Stimulated activated naive CD4-positive, alpha-beta T cell treated with Interleukin-2 at 50 U/mL for 16 hours (primary cell): ENCODE measurements at regions not wholly inside any gene's neighbourhood (a gene's known extent, or its start where the extent isn't known, plus 50 kb on each side); places are given as distances from the start of the nearest gene placed in this dataset.
"Not testable (repeated sequence)": the region's sequence is repeated elsewhere in the genome, so short reads cannot be mapped to it uniquely, and the experiment has no call there.

ENCODE experiments used
- DNase-seq: peaks from one replicate; lab custom pipeline; 2025; lab: John Stamatoyannopoulos, UW

DNA sequence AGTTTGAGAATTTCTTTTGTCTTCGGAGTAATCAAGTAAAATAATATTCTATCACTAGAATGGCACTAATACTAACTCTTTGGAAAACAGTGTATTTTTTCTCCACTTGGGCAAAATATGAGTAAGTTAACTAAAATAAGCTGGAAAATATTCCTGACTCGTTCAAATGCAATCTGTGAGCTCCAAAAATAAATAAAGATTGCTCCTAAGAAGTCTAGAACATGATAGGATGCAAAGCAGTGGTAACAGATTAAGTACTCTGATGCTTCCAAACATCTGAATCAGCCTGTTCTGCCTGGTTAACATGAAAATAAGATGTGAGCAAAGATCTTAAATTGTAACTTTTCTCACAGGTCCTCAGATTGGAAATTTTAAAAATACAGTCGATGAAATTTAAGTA, 285.1 kb upstream of the ID4 start:
- DNase-seq = no peak

DNA sequence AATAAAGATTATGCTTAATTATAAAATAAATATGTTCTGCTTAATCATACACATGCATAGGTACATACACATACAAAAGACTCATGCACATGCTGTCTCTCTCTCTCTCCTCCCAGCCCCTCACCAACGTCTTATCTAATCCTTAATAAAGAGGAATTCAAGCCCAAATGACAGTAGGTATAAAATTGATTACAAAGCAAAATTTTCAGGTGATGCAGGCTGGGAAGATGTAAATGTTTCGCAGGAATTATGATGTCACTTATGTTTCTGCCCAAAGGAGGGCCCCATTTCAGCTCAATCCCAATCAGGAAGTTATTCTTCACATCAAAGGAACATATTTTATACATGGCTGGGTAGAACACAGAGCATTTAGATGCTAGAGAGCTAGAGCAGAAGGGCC, 284.6 kb upstream of the ID4 start:
- no peak for DNase-seq

DNA sequence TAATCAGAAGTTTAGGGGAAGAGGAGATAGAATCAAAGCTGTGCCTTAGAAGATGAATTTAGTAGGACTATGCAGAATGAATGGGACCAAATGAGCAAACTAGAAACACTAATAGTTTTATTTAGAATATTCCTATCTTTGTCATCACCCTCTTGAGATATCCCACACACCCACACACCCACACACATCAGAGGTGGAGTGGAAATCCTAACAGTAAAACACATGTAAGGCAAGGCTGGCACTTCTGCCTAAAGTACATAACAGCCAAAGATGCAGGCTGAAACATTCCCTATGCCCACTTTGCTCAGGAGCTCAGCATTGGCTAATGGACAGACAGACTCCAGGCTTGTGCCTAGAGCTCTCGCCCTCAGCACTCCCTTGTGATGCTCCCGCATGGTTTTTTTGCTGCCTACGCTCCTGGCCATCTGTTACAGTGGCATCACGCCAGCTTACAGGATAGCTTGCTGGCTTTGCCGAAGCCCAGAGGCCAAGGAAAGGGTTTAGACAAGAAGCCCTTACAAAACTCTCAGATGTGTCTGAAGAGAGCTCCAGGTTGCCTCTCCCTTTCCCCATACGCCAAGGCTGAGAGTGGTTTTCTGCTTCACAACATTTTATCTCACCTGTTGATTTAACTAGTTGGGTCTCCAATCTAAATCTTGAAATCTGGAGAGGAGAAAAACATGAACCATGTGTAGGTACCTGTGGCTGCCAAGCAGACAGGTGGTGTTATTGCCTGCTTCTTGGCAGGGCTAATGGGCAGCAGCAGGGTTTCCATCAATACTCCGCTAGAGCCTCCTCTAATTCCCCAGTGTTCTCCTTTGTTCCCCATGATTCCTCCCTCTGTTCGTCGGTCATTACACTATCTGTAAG, 282.6 kb upstream of the ID4 start:
- no peak for DNase-seq

DNA sequence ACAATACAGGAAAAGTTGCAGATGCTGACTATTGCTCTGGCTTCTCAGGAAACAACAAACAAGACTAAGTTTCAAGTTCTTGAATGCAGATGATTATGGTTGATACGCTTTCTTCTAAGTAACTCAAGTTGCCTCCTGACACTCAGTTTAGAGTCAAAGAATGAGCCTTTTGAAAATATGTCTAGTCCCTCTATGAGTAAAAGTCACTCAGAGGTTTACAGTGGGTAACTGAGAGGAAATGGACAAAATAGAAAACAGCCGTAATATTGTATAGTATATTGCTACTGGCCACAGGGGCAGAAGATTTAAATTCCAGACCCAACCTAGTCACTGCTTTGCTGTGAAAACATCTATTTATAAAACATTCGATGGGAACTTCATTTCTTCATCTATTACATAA, 280.0 kb upstream of the ID4 start:
- no peak for DNase-seq

DNA sequence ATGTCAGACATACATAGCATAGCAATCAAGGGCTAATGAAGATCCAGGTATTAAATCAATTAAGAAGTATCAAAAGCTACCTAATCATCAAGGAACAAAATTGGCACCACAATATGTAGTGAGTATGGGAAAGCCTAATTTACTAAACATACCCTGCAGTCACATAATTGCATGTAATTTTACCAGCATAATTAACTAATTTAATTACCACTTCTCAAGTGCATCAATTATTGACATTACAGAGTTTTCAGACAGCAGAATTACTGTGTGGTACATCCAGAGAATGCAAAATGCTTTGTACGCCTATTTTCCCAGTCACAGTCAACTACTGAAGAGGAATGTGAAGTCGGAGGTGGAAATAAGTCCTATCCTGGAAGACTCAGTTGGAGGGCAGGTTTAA, 279.0 kb upstream of the ID4 start:
- DNase-seq = no peak

DNA sequence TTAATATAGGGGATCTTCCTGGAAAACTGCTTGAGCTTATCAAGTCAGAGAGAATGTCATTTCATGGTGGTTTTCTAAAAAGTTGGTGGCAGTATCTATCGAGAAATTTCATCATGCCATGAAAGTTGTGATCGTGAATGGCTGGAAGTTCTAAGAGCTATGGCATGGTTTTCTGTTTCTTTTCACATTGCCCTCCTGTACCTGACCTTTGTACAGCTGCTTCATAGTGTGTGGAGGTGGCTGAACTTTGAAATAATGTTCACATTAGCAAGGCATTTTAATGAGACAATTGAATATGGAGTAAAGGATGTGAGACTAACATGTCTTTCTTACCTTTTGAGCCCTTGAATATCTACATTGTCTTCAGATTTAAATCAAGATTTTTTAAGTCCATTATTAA, 278.2 kb upstream of the ID4 start:
- no peak for DNase-seq

DNA sequence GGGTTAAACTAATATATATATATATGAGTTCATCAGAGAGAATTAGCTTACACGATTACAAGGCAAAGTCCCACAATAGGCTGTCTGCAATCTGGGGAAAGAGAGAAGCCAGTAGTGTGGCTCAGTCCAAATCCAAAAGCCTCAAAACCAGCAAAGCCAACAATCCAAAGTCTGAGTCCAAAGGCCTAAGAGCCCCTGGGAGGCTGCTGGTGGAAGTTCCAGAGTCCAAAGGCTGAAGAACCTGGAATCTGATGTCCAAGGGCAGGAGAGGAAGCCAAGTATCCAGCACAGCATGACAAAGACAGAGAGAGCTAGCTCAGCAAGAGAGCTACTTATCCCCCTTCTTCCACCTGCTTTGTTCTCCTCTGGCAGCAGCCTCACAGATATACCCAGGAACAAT, 274.7 kb upstream of the ID4 start:
- DNase-seq = no peak

DNA sequence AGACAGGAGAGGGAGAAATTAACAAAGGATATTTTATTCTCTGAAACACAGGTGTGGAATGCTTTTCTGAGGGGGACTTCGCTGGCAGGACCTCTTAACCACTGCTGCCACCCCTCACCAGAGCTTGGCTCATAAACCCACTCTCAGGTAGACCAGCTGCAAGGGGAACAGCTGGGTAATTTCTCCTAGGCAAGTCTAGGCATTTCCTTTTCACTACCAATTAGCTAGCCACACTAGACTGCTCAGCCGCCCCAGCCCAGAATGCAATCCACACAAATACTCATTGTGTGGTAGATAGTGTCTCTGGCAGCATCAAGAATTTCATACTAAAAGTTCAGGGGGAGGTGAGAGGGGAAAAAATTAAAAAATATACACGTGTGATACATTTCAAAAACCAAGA, 267.6 kb upstream of the ID4 start:
- no peak for DNase-seq

DNA sequence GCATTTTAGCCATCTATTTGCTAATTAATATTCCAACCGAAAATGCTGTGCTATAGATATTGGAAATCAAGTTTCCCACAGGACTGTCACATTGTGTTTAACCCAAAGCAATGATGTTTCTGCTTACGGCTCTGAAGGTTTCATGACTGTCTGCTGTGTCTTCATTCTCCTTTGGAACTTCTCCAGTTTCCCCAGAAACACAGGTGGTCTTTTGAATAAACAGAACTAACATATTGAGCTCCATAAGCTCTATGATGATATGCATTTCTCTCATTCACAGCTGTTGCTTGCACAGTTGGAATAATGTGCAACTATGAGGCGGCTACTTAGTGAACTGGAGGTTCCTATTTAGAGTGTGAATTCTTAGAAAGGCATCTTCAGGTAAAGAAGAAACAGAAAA, 266.0 kb upstream of the ID4 start:
- no peak for DNase-seq

DNA sequence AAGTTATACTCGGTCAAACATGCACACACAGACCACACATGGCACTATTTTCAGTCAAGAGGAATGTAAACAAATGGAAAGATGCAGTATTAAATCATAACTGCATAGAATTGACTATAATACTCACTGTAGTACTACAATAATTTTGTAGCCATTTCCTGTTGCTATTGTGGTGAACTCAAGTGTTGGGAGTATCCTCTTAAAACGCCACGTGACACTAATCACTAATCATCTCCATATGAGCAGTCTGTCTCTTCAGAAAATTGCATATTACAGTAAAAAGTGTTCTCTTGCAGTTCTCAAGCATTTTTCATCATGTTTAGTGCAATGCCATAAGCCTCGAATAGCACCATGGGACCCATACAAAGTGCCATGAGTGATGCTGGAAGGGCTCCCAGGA, 258.7 kb upstream of the ID4 start:
- no peak for DNase-seq

DNA sequence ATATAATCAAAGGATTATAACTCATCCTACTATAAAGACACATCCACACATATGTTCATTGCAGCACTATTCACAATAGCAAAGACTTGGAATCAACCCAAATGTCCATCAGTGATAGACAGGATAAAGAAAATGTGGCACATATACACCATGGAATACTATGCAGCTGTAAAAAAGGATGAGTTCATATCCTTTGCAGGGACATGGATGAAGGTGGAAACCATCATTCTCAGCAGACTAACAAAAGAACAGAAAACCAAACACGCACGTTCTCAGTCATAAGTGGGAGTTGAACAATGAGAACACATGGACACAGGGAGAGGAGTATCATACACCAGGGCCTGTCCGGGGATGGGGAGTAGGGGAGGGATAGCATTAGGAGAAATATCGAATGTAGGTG, 253.0 kb upstream of the ID4 start:
- not testable (repeated sequence) for DNase-seq

DNA sequence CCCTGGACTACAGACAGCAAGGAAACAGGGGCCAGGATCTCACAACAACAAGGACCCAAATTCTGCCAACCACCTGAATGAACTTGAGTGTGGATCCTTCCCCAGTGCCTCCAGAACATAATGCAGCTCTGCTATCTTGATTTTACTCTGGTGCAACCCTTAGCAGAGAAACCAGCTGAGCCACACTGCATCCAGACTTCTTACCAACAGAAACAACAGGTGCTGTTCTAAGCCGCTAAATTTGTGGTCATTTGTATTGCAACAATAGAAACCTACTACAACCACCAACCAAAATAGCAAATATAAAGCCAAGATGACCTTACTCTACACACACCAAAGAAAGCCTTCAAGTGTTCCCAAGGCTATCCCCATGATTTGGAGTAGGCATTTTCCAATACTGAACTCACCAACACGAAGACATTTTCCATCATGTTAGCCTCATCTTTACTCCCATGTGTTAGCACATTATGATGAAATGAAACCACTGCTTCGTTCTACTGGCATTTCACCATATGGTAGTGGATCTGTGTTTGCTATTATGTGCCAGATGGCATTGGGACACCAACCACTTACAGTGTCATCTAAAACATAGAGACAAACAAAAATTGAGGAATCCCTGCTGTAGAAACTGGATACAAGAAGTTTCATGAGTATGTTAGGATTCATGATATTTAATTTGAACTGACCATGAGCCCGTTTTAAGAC, 249.8 kb upstream of the ID4 start:
- no peak for DNase-seq

DNA sequence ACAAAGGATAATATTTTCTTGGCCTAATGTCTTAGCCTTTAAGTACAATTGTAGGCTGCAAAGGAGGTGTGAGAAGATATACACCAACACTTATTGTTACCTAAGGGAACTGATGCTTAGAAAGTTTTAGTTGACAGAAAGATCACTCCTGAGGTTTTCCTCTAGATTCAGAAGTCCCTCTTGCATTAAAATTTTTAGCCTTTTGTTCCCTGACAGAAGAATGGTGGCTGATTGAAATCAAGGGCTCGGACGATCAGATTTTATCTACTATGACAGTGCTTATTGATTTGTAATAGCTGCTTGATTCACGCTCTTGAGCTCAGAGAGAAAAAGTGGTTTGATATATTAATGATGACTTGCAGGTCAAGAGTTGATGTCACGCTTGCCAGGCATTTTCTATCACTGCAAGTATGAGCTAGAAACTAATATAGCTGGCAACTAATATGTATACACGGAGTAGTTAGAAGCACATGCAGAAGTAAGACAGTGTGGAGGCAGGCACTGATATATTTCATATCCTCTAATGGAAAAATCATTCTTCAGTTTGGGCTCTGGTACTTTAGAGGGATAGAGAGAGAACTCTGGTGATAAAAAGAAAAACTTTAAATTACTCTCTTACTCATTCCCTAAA, 246.6 kb upstream of the ID4 start:
- no peak for DNase-seq

DNA sequence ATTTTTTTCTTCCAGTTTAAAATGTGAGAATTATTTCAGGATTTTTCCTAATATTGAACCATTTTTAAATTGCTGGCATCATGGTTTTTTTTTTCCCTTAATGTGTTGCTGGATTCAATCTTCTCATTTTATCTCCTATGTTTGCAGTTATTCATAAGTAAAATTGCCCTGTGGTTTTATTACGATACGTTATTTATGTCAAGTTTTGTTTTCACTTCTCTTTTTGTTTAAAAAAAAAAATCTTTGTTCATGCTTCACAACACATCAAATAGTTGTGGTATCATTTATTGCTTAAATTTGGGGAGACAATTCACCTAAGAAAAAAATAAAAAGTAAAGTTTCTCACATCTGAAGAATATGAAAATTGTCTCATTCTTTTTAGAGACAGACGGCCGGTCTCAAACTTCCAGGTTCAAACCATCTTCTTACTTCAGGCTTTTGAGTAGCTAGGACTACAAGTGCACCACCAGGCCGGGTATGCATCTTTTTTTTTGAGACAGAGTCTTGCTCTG, 239.3 kb upstream of the ID4 start:
- no peak for DNase-seq

DNA sequence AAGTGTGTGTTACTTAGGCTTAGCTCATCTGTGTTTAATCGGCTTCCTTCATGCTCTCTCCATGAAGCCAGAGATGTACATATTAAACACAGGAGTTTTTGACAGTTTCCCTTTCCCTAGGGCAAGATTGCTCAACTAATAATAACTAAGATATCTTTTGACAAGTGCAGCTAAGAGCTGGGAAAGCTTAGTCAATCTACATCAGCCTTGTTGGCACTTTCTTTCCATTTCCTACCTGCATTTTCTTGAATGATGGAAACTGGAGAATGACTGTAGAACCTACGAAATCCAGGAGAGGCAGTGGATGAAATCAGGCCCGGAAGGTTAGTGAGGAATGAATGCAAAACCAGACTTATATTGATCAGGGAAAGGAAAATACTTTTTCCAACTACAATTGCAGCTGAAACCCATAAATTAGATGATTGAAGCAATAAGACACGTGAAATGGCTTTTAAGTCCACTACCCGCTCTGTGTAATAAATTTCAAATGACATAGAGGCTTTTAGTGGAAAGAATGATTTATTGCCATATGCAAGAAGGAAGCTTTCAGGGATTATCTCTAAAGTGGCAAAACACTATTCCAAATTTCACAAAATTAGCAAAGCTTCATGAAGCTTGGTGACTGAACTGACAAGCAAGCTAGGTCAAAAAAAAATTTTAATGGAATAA, 237.2 kb upstream of the ID4 start:
- no peak for DNase-seq

DNA sequence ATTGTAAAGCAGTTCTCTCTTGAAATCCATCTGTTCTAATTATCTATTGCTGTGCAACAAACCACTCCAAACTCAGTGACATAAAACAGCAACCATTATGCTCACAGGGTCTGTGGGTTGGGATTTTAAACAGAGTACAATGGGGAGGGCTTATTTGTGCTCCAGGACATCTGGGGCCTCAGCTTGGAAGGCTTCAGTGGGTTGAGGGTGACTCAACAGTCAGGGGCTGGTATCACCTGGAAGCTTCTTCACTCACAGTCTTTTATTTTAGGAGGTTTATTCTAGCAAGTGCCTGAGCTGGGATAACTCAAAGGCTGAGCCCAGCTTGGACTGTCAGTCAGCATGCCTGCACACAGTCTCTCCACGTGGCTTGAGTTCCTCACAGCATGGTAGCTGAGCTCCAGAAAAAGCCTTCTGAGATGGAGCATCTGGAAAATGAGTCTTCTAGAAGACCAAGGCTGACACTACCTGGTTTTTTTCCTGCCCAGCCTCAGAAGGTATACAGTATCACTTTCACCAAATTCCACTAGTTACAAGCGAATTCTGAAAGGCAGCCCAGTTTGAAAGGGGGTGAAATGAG, 234.6 kb upstream of the ID4 start:
- no peak for DNase-seq

DNA sequence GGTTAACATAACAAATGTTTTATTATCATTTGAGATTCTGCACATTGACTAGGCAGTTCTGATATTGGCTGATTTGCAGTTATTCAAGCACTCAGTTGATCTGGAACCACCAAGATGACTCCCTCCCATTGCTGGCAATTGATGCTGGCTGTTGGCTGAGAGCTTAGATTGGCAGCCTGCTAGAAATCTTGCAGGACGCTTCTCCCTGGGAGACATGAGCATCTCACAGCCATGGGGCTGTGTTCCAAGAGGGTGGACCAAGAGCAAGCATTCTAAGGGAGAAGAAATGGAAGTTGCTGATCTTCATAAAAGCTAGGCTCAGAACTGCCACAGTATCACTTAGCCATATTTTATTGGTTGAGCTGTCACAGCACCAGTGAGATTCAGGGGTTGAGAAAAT, 233.4 kb upstream of the ID4 start:
- DNase-seq = no peak

DNA sequence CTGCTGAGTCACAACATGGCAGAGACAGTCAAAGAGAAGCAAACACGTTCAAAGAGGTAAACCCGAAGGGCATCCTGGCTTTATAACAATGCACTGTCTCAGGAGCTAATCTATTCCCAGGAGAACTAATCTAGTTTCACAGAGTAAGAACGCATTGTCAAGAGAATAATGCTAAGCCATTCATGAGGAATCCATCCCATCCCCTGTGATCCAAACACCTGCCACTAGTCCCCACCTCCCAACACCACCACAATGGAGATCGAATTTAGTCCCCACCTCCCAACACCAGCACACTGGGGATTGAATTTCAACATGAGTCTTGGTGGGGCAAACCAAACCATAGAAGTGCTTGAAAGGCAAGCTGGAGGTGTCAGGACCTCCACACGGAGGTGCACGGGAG, 231.5 kb upstream of the ID4 start:
- DNase-seq = no peak

DNA sequence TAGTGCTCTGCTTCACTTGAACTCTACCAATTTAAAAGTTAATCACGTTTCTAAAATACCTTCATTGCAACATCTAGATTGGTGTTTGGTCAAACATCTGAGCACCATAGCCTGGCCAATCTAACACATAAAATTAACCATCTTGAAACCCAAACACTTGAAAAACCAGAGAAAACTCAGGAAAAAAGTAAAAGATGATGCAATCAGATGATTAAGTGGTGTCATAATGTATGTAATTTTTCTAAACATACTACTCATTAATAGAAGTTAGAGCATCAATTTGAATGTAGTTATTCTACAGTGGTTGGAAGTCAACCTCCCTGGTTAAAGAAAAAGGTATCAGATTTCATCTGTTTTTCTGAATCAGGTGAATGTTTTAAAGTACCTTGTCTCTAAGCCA, 228.6 kb upstream of the ID4 start:
- DNase-seq = no peak

DNA sequence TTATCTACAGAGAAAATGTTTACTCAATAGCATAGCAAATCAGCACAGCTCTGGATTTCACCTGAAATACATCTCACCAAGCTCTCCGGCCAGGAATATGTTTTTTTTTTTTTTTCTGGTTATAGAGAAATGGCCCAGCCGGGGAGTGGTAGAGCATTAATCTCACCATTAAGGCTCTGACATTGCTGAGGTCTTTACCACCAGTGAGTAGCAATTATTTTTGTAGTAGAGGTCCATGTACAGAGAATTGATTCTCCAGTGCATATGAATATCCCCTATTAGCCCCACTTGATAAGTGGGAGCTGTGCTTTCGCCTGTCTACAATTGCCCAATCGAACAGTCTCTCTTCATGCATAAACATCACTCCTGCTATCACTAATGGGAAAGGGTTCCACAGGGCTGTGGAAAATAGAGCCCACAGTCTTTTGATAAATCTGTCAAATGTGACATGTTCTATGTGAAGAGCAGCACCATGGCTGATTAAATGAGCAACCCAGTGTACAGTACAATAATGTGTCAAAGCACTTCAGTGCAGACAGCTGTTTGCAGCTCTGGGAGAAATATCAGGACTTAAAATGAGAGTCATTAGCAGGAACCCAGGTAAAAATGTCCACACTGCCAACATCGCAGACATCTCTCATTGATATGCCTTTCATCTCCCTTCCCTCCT, 227.1 kb upstream of the ID4 start:
- no peak for DNase-seq

DNA sequence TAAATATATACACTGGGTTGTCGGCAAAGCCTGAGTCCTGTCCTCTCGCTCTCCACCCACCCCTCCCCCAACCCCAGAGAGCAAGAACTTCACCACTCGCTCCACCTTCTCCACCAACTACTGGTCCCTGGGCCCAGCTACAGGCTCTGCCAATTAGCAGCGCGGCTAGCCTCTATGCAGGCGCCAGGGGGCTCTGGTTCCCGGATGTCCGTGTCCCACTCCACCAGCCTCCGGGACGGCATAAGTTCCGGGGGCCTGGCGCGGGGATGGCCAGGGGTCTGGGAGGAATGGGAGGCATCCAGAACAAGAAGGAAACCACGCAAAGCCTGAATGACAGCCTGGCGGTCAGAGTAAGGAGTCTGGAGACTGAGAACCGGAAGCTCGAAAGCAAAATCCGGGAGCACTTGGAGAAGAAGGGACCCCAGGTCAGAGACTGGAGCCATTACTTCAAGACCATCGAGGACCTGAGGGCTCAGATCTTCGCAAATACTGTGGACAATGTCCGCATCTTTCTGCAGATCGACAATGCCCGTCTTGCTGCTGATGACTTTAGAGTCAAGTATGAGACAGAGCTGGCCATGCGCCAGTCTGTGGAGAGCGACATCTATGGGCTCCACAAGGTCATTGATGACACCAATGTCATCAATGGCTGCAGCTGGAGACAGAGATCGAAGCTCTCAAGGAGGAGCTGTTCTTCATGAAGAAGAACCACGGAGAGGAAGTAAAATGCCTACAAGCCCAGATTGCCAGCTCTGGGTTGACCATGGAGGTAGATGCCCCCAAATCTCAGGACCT, 224.3 kb upstream of the ID4 start:
- not testable (repeated sequence) for DNase-seq
